ENCODE measurements at regions not wholly inside any gene's neighbourhood (a gene's known extent, or its start where the extent isn't known, plus 50 kb on each side); places are given as distances from the start of the nearest gene placed in this dataset.

DNA sequence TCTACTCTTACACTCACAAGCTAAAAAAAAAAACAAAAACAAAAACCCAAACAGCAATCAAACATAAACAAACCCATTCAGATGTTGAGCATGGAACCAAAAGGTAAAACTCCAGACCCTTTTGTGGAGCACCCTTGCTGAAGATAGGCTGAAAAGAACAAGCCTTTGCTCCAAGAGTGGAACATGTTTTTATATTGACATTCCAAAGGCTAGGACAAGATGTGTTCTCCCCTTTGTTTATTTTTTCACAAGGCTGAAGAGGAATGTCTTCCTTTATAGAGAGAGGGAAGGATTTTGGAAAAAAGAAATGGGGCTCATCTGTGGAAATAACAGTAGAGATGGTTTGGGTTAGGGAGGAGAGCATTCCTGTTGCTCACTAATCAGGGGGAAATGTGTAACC, 87.2 kb upstream of the ELMO1 start:
- TF ChIP-seq EZH2 (IDR thresholded peaks at IDR 0.05; ENCODE audit: low read depth, unreplicated experiment) (no peak), POLR2AphosphoS5 (IDR thresholded peaks at IDR 0.05; ENCODE audit: low read depth) (no peak), CREB1 (CRISPR knock-in tag; IDR thresholded peaks at IDR 0.05; ENCODE audit: low read depth) (no peak)
- TF ChIP-seq, protein P1, sequence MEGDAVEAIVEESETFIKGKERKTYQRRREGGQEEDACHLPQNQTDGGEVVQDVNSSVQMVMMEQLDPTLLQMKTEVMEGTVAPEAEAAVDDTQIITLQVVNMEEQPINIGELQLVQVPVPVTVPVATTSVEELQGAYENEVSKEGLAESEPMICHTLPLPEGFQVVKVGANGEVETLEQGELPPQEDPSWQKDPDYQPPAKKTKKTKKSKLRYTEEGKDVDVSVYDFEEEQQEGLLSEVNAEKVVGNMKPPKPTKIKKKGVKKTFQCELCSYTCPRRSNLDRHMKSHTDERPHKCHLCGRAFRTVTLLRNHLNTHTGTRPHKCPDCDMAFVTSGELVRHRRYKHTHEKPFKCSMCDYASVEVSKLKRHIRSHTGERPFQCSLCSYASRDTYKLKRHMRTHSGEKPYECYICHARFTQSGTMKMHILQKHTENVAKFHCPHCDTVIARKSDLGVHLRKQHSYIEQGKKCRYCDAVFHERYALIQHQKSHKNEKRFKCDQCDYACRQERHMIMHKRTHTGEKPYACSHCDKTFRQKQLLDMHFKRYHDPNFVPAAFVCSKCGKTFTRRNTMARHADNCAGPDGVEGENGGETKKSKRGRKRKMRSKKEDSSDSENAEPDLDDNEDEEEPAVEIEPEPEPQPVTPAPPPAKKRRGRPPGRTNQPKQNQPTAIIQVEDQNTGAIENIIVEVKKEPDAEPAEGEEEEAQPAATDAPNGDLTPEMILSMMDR (conservative IDR thresholded peaks at IDR 0.05; ENCODE audit: low read depth in 2 of 2): no peak
- TF ChIP-seq, protein P2, sequence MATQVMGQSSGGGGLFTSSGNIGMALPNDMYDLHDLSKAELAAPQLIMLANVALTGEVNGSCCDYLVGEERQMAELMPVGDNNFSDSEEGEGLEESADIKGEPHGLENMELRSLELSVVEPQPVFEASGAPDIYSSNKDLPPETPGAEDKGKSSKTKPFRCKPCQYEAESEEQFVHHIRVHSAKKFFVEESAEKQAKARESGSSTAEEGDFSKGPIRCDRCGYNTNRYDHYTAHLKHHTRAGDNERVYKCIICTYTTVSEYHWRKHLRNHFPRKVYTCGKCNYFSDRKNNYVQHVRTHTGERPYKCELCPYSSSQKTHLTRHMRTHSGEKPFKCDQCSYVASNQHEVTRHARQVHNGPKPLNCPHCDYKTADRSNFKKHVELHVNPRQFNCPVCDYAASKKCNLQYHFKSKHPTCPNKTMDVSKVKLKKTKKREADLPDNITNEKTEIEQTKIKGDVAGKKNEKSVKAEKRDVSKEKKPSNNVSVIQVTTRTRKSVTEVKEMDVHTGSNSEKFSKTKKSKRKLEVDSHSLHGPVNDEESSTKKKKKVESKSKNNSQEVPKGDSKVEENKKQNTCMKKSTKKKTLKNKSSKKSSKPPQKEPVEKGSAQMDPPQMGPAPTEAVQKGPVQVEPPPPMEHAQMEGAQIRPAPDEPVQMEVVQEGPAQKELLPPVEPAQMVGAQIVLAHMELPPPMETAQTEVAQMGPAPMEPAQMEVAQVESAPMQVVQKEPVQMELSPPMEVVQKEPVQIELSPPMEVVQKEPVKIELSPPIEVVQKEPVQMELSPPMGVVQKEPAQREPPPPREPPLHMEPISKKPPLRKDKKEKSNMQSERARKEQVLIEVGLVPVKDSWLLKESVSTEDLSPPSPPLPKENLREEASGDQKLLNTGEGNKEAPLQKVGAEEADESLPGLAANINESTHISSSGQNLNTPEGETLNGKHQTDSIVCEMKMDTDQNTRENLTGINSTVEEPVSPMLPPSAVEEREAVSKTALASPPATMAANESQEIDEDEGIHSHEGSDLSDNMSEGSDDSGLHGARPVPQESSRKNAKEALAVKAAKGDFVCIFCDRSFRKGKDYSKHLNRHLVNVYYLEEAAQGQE (IDR thresholded peaks at IDR 0.05; ENCODE audit: unreplicated experiment): no peak
